ENCODE measurements at regions not wholly inside any gene's neighbourhood (a gene's known extent, or its start where the extent isn't known, plus 50 kb on each side); places are given as distances from the start of the nearest gene placed in this dataset.

- TF ChIP-seq, protein P1, sequence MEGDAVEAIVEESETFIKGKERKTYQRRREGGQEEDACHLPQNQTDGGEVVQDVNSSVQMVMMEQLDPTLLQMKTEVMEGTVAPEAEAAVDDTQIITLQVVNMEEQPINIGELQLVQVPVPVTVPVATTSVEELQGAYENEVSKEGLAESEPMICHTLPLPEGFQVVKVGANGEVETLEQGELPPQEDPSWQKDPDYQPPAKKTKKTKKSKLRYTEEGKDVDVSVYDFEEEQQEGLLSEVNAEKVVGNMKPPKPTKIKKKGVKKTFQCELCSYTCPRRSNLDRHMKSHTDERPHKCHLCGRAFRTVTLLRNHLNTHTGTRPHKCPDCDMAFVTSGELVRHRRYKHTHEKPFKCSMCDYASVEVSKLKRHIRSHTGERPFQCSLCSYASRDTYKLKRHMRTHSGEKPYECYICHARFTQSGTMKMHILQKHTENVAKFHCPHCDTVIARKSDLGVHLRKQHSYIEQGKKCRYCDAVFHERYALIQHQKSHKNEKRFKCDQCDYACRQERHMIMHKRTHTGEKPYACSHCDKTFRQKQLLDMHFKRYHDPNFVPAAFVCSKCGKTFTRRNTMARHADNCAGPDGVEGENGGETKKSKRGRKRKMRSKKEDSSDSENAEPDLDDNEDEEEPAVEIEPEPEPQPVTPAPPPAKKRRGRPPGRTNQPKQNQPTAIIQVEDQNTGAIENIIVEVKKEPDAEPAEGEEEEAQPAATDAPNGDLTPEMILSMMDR (IDR thresholded peaks at IDR 0.05) = no peak
- TF ChIP-seq POLR2A (IDR thresholded peaks at IDR 0.05) = no peak
Measured at GRCh38 chr10:4532976-4533375, 293.0 kb upstream of the AKR1E2 start.

Data from testis (tissue), 2 donors.